ENCODE measurements at regions not wholly inside any gene's neighbourhood (a gene's known extent, or its start where the extent isn't known, plus 50 kb on each side); places are given as distances from the start of the nearest gene placed in this dataset.

DNA sequence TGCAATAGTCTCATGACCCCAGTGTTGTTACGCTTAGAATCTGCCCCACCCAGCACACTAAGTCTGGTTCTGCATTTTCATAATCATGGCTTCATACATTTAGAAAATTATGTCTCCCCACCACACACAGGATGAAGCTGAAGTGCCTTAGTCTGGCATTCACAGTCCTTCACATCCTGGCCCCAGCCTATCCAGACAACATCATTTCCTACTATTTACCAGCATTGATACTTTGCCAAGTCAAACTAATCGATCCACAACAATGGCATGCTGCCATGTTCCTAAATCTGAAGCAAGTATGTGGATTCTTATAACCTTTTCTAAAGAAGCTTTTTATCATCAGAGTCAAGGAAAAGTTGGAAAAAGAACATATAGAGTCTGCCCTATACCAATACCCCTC lies 132.4 kb upstream of the FBXL4 start:
- no peak for DNase-seq (ENCODE audit: low spot score)
- Histone ChIP-seq H3K9me3 (no peaks in the 10 kb centered on the region), H3K27me3 (replicated peaks; ENCODE audit: insufficient read depth) (no peaks in the 10 kb centered on the region), H3K4me3 (no peak overlapping the region), H3K4me1 (replicated peaks) (no peaks in the 10 kb centered on the region), H3K27ac (no peak overlapping the region), H3K36me3 (no peaks in the 10 kb centered on the region)
- TF ChIP-seq, protein P1, sequence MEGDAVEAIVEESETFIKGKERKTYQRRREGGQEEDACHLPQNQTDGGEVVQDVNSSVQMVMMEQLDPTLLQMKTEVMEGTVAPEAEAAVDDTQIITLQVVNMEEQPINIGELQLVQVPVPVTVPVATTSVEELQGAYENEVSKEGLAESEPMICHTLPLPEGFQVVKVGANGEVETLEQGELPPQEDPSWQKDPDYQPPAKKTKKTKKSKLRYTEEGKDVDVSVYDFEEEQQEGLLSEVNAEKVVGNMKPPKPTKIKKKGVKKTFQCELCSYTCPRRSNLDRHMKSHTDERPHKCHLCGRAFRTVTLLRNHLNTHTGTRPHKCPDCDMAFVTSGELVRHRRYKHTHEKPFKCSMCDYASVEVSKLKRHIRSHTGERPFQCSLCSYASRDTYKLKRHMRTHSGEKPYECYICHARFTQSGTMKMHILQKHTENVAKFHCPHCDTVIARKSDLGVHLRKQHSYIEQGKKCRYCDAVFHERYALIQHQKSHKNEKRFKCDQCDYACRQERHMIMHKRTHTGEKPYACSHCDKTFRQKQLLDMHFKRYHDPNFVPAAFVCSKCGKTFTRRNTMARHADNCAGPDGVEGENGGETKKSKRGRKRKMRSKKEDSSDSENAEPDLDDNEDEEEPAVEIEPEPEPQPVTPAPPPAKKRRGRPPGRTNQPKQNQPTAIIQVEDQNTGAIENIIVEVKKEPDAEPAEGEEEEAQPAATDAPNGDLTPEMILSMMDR (IDR thresholded peaks at IDR 0.05), result no peak
- TF ChIP-seq POLR2AphosphoS5 (IDR thresholded peaks at IDR 0.05) (no peak), POLR2A (IDR thresholded peaks at IDR 0.05) (no peak)
- intact Hi-C loops (cut with DNase I), result no loop called here
- 67% methylated on average over 2 of the region's 2 CpGs for WGBS

DNA sequence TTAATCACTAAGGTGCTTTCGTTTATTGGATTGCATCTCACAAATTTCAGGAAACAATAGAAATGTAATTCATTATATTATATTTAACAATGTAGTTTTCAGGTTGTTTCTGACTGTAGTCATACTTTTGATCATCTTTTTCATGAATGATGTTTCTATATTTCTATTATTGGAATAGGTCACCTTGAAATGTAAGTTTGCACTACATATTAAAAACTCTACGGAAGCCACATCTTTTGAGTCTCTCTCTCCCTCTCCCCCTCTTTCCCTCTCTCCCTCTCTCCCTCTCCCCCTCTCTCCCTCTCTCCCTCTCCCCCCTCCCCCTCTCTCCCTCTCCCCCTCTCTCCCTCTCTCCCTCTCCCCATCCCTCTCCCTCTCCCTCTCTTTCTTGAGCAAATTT lies 131.3 kb upstream of the FBXL4 start:
- no peak for DNase-seq (ENCODE audit: low spot score)
- 93% methylated on average over 2 of the region's 2 CpGs for WGBS
- intact Hi-C loops (cut with DNase I), result no loop called here
- no peak overlapping the region for H3K27ac ChIP-seq
- no peak for TF ChIP-seq POLR2AphosphoS5 (IDR thresholded peaks at IDR 0.05)
- TF ChIP-seq, protein P1 (IDR thresholded peaks at IDR 0.05), result no peak
- TF ChIP-seq POLR2A (IDR thresholded peaks at IDR 0.05), result no peak
- no peaks in the 10 kb centered on the region for H3K4me1 ChIP-seq (replicated peaks)
- no peaks in the 10 kb centered on the region for H3K36me3 ChIP-seq
- H3K9me3 ChIP-seq, result no peaks in the 10 kb centered on the region
- no peak overlapping the region for H3K4me3 ChIP-seq
- H3K27me3 ChIP-seq (replicated peaks; ENCODE audit: insufficient read depth), result no peaks in the 10 kb centered on the region

DNA sequence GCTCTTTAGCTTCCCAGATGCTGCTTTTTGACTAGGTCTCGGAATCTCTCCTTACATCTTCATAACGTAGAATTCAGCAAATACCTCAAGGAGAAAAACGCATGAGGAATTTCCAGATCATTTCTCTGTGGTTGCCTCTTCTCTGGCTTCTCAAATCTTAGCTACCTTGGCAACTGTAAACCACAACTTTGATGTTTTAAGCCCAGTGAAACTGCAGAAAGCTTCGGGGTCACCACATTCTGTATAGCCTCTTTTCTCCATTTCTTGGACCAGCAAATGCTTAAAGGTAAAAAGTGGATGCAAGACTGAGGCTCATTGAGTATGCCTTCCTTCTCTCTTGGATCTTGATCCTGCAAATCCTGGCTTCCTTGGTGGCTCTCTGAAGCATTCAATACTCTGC lies 125.5 kb upstream of the FBXL4 start:
- Histone ChIP-seq H3K27ac (no peak overlapping the region), H3K27me3 (replicated peaks; ENCODE audit: insufficient read depth) (no peaks in the 10 kb centered on the region), H3K4me3 (no peak overlapping the region), H3K9me3 (no peaks in the 10 kb centered on the region), H3K4me1 (replicated peaks) (no peaks in the 10 kb centered on the region), H3K36me3 (no peaks in the 10 kb centered on the region)
- intact Hi-C loops (cut with DNase I), result no loop called here
- WGBS, result 80% methylated on average over 4 of the region's 4 CpGs
- no peak for DNase-seq (ENCODE audit: low spot score)
- TF ChIP-seq POLR2A (IDR thresholded peaks at IDR 0.05) (no peak), POLR2AphosphoS5 (IDR thresholded peaks at IDR 0.05) (no peak)
- TF ChIP-seq, protein P1 (IDR thresholded peaks at IDR 0.05), result no peak

DNA sequence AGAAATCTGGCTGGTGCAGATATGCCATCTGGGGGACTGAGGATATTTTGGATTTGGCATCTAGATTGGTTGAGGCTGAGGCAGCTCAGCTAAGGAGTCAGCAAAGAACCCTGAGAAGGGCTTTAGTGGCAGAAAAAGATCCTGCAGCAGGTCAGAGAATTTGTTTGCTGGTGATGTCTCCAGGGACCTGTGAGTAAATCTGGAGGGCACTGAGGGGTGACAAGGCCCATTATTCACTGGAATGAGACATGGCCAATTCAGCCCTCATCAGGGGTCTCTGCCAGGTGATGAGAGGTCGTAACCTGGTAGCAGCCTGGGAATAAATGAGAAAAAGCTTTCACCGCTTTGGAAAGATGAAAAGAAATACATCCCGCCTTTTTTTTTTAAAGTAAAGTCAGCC lies 118.3 kb upstream of the FBXL4 start:
- intact Hi-C loops (cut with DNase I), result no loop called here
- H3K4me3 ChIP-seq, result no peak overlapping the region
- no peak for DNase-seq (ENCODE audit: low spot score)
- H3K27me3 ChIP-seq (replicated peaks; ENCODE audit: insufficient read depth), result no peaks in the 10 kb centered on the region
- no peaks in the 10 kb centered on the region for H3K9me3 ChIP-seq
- H3K36me3 ChIP-seq, result no peaks in the 10 kb centered on the region
- no peak for TF ChIP-seq POLR2AphosphoS5 (IDR thresholded peaks at IDR 0.05)
- no peak for TF ChIP-seq POLR2A (IDR thresholded peaks at IDR 0.05)
- TF ChIP-seq, protein P1 (IDR thresholded peaks at IDR 0.05), result no peak
- H3K4me1 ChIP-seq (replicated peaks), result no peaks in the 10 kb centered on the region
- WGBS, result 54% methylated on average over 3 of the region's 3 CpGs
- H3K27ac ChIP-seq, result no peak overlapping the region

DNA sequence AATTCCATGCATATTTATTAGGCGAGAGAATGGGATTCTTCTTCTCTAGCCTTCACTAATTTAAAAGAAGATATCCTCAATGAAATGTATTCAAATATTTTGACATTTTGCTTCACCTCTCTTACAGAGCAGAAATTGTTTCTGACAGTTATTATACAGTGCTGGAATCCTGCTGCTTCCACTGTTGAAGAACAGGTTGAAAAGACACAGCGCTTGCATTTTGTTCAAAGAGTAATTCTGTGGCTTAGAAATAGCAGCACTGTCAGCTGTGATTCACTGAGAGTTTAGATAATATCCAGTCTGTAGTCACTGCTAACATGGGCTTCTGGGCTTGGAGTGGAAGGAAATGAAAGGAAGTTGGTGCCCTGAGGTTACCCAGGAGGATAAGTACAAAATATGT lies 117.1 kb upstream of the FBXL4 start:
- DNase-seq (ENCODE audit: low spot score), result no peak
- intact Hi-C loops (cut with DNase I), result no loop called here
- Histone ChIP-seq H3K4me1 (replicated peaks) (no peaks in the 10 kb centered on the region), H3K27me3 (replicated peaks; ENCODE audit: insufficient read depth) (no peaks in the 10 kb centered on the region), H3K9me3 (no peaks in the 10 kb centered on the region), H3K36me3 (no peaks in the 10 kb centered on the region), H3K4me3 (no peak overlapping the region), H3K27ac (no peak overlapping the region)
- TF ChIP-seq POLR2AphosphoS5 (IDR thresholded peaks at IDR 0.05), result no peak
- TF ChIP-seq POLR2A (IDR thresholded peaks at IDR 0.05), result no peak
- TF ChIP-seq, protein P1 (IDR thresholded peaks at IDR 0.05), result no peak
- 94% methylated on average over 2 of the region's 2 CpGs for WGBS
